Tibial nerve (tissue), 3 donors: ENCODE measurements at regions not wholly inside any gene's neighbourhood (a gene's known extent, or its start where the extent isn't known, plus 50 kb on each side); places are given as distances from the start of the nearest gene placed in this dataset.

Experiments
- CTCF ChIP-seq, 5 experiments: fragments of 200-600 bp in 3 of 5; fragments of 450-650 bp in 2 of 5; sonication (generic) in 3 of 5; IDR thresholded peaks; one replicate each; pipeline ENCODE4 v1.5.1; 2016 to 2019; ENCODE audit warnings: antibody characterized with exemption in 5 of 5, mild to moderate bottlenecking in 3 of 5, moderate library complexity in 2 of 5
- POLR2A ChIP-seq, 2 donors: fragments of 450-650 bp; IDR thresholded peaks; one replicate each; pipeline ENCODE4 v1.6.1; 2017; ENCODE audit warnings: antibody characterized with exemption in 2 of 2, mild to moderate bottlenecking in 2 of 2, moderate library complexity in 2 of 2

DNA sequence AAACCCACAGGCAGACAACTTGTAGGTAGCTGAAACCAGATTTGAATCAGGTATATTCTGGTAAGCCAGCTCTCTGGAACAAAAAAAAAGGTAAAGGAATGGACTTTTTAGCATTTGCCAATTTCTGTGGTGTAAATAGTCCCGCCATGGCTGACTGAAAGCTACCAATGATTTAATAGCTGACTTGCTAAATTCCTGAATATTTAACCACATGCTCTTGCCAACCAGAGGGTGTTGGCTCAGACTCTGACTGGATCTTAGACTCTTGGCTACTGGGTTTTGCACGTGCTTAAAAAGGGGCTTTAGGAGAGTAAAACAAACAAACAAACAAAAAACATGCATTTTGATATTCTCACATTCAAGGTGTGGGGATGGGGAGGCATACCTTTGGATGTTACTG is 600.0 kb upstream of the CDH4 start:
- TF ChIP-seq CTCF (IDR thresholded peaks at IDR 0.05): no peak
- no peak for TF ChIP-seq POLR2A (IDR thresholded peaks at IDR 0.05)
